Epithelial cell of proximal tubule (primary cell): ENCODE measurements at regions not wholly inside any gene's neighbourhood (a gene's known extent, or its start where the extent isn't known, plus 50 kb on each side); places are given as distances from the start of the nearest gene placed in this dataset.

ENCODE experiments used
- DNase-seq: peaks from one replicate; pipeline ENCODE4 v3.0.0-alpha.2; 2011; ENCODE audit warnings: low read depth
- H3K4me3 ChIP-seq: 2 replicates; pipeline ENCODE4 v1.5.1; 2011; ENCODE audit warnings: low read depth, mild to moderate bottlenecking, low read length
- TF ChIP-seq, protein P1 (sequence below): conservative IDR thresholded peaks from 2 replicates; pipeline ENCODE4 v1.5.1; 2012; ENCODE audit warnings: low read depth, mild to moderate bottlenecking, low read length

DNA sequence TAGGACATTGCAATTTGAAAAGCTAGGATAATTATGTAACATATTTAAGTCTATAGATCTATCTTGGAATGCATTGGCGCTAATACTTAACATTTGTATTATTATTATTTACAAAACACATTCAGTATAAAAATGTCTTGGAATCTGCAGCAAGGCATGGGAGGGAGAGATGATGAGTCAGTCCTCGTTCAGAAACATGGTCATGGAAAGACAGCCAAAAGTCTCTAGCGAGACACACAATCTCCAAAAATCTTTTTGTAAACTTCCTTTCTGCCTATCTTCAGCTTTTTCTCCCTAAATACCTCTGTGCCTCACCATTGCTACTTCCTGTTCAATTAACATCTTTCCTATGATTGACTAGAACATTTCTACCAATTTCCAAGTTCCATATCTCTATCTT lies 188.4 kb upstream of the CACNA2D1 start:
- DNase-seq: no peak
- H3K4me3 ChIP-seq: no peak overlapping the region
- TF ChIP-seq, protein P1, sequence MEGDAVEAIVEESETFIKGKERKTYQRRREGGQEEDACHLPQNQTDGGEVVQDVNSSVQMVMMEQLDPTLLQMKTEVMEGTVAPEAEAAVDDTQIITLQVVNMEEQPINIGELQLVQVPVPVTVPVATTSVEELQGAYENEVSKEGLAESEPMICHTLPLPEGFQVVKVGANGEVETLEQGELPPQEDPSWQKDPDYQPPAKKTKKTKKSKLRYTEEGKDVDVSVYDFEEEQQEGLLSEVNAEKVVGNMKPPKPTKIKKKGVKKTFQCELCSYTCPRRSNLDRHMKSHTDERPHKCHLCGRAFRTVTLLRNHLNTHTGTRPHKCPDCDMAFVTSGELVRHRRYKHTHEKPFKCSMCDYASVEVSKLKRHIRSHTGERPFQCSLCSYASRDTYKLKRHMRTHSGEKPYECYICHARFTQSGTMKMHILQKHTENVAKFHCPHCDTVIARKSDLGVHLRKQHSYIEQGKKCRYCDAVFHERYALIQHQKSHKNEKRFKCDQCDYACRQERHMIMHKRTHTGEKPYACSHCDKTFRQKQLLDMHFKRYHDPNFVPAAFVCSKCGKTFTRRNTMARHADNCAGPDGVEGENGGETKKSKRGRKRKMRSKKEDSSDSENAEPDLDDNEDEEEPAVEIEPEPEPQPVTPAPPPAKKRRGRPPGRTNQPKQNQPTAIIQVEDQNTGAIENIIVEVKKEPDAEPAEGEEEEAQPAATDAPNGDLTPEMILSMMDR: no peak

DNA sequence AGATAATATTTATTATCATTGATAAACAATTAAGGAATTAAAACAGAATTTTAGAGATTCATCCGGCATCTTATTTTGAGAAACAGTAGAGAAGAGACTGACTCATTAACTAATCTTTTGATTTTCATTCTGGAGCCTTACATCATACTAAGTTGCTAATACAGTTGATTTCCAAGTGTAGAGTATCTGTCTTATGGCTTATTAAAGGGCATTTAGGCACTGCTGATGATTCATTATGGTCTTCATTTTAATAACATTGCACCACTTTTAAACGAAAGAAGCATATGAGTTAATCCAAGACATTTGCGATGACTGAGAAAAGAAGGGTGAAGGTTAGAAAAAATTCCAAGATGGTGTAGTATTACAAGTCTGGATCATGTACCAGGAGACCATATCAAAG lies 186.0 kb upstream of the CACNA2D1 start:
- no peak overlapping the region for H3K4me3 ChIP-seq
- TF ChIP-seq, protein P1: no peak
- DNase-seq: no peak

DNA sequence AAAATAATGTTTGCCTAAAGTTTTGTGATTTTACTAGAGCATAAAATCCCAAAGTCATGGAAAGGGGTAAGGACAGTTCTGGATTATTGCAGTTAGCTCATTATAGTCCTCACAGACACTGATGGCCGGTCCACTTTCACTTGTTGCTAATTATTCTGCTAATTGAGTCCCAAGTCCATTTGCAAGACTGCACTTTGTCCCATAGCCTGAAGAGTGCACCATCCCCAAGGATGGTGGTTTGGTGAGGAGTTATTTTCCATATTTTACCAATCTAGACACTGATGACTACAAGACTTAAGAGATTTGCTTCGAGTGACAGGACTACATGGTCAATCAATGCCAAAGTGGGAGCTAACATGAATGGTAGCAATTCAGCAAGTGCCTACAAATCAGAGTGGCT lies 181.8 kb upstream of the CACNA2D1 start:
- H3K4me3 ChIP-seq: no peak overlapping the region
- TF ChIP-seq, protein P1: peak; percentile 43
- DNase-seq: no peak

DNA sequence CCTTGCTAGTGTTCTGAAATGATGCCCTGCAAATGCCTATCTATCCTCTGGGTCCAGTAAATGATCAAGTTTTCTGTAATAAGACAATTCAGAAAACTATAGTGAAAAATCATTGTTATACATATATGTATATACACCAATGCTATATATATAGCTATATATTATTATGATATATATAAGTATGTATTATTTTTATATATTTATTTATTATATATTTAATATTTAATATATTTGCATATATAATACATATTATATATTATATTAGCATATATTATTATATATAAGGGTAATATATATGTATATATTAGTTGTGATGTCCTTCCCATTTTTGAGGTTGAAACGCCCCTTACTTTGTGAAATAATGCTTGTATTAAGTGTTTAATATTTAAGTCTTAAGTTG lies 181.4 kb upstream of the CACNA2D1 start:
- H3K4me3 ChIP-seq: no peak overlapping the region
- TF ChIP-seq, protein P1: no peak
- DNase-seq: no peak

DNA sequence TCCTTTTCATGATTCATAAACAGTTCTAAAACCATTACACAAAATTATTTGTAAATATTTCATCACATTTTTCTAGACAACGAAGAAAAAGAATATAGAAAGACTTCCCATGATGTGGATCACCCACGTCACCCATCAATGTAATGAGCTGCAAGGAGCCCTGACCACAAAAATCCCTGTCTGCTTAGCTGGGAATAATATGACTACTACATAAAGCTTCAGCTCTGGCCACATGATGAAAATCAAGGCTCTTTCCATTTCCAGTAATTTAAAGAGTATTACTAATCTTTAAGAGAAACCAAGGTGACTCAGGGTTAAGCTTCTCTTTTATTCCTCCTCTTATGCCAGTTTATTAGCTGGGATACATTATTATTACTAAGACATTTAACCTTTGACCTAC lies 180.8 kb upstream of the CACNA2D1 start:
- no peak for DNase-seq
- TF ChIP-seq, protein P1: no peak
- H3K4me3 ChIP-seq: no peak overlapping the region

DNA sequence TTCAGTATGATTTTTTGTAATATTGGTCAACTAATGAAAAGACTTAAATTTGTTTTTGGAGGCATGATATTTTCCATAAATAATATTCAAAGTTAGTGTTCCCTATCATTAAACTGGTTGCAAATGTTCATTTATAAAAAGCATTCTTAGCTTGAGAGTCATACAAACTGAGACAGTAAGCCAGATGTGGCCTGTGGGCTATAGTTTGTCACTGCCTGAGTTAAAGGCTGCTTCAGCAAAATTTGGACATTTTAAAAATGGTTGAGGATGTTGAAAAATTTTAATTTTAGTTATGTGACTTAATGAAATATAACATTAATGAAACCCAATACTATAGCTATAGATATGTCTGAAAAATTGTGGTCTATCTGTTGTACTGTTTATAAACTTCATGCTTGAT lies 180.2 kb upstream of the CACNA2D1 start:
- no peak for DNase-seq
- no peak overlapping the region for H3K4me3 ChIP-seq
- TF ChIP-seq, protein P1: no peak

DNA sequence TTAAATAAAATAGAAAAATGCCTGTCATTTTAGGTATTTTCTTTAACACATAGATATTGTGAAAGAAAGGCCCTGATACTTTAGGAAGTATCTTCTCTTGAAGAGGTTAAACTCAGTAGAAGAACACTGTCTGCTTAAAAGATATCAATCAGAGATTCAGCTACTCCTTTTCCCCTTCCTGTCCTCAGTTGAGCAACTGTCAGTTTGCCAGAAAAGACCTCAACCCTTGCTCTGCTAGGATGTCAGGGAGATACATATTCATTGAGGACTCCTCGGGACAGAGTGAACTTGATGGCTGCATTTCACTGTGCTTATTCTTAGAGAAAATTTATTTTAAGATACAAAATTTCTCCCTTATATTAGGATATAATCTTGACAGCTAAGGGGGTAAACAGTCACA lies 173.6 kb upstream of the CACNA2D1 start:
- DNase-seq: no peak
- TF ChIP-seq, protein P1: no peak
- no peak overlapping the region for H3K4me3 ChIP-seq
